GM12878 (cell line): ENCODE measurements at regions not wholly inside any gene's neighbourhood (a gene's known extent, or its start where the extent isn't known, plus 50 kb on each side); places are given as distances from the start of the nearest gene placed in this dataset.

Source experiments
- ATAC-seq: fragments of 200-7000 bp; cut with Tn5 transposase; 3 replicates; pipeline ENCODE4 v1.9.1; 2020; ENCODE audit warnings: mild to moderate bottlenecking, moderate library complexity
- BruUV-seq: library from RNA; stranded (reverse); fragments of 400-500 nt; replicated peaks from 2 replicates; lab custom pipeline; 2021; lab: Mats Ljungman, UMichigan
- CTCF ChIA-PET: fragments of 300-600 bp; sonication (Branson Sonifier 250); formaldehyde crosslinking; extraction: SDS; loops from one replicate; lab custom pipeline; 2021; ENCODE audit warnings: inconsistent platforms; lab: Yijun Ruan, JAX
- POLR2A ChIA-PET: fragments of 350-600 bp; formaldehyde crosslinking; extraction: SDS; loops from one replicate; lab custom pipeline; 2021; ENCODE audit warnings: inconsistent platforms; lab: Charles Lee
- RAD21 ChIA-PET: fragments of 300-600 bp; sonication (Branson Sonifier 250); formaldehyde crosslinking; loops from one replicate; lab custom pipeline; 2023; ENCODE audit warnings: antibody characterized with exemption; ENCODE audit not compliant: unreplicated experiment; lab: Charles Lee
- SMC1A ChIA-PET: fragments of 300-600 bp; sonication (Branson Sonifier 250); formaldehyde crosslinking; loops from one replicate; lab custom pipeline; 2023; ENCODE audit not compliant: unreplicated experiment, uncharacterized antibody; lab: Charles Lee
- DNase-seq: peaks from one replicate; pipeline ENCODE4 v3.0.0-alpha.2; 2011; ENCODE audit warnings: low read depth, low spot score
- FAIRE-seq: peaks from 3 replicates; lab custom pipeline; 2011; peaks lifted over from hg19 to GRCh38; lab: Jason Lieb, UNC
- H2AFZ ChIP-seq: 2 replicates; pipeline ENCODE4 v1.6.0; 2011; ENCODE audit warnings: low read depth, low read length, control low read depth; ENCODE audit not compliant: control insufficient read depth
- H3K27ac ChIP-seq: 2 replicates; pipeline ENCODE4 v1.5.1; 2011; ENCODE audit warnings: control low read depth; ENCODE audit not compliant: control insufficient read depth, insufficient read depth
- H3K27me3 ChIP-seq, 2 experiments: replicated peaks in 1 of 2; 2 replicates each; pipeline versions ENCODE4 v1.6.0 to v1.6.1; 2011; ENCODE audit warnings: low read length in 1 of 2; ENCODE audit not compliant: control insufficient read depth in 2 of 2, insufficient read depth in 2 of 2
- H3K36me3 ChIP-seq, 2 experiments: 2 replicates each; pipeline ENCODE4 v1.5.1; 2011; ENCODE audit warnings: low read length in 1 of 2; ENCODE audit not compliant: control insufficient read depth in 2 of 2, insufficient read depth in 2 of 2
- H3K4me1 ChIP-seq: 2 replicates; pipeline ENCODE4 v1.6.1; 2011; ENCODE audit warnings: mild to moderate bottlenecking, low read length, moderate library complexity, mixed read lengths; ENCODE audit not compliant: control insufficient read depth, insufficient read depth
- H3K4me2 ChIP-seq: 2 replicates; pipeline ENCODE4 v1.6.0; 2011; ENCODE audit warnings: control low read depth; ENCODE audit not compliant: control insufficient read depth, insufficient read depth
- H3K4me3 ChIP-seq: fragments of 200-600 bp; sonication (generic); 2 replicates; pipeline ENCODE4 v1.5.1; 2016
- H3K79me2 ChIP-seq: 2 replicates; pipeline ENCODE4 v1.6.0; 2011; ENCODE audit warnings: low read length; ENCODE audit not compliant: control insufficient read depth, insufficient read depth
- H3K9ac ChIP-seq: 2 replicates; pipeline ENCODE4 v1.8.0; 2011; ENCODE audit warnings: low read length, control low read depth, mixed read lengths; ENCODE audit not compliant: control insufficient read depth, insufficient read depth
- H3K9me3 ChIP-seq: replicated peaks from 3 replicates; pipeline ENCODE4 v1.5.1; 2011; ENCODE audit warnings: mild to moderate bottlenecking, low read length; ENCODE audit not compliant: control insufficient read depth, insufficient read depth
- H4K20me1 ChIP-seq: 2 replicates; pipeline ENCODE4 v1.6.0; 2011; ENCODE audit not compliant: control insufficient read depth, insufficient read depth
- GATAD2B ChIP-seq: fragments of 450-650 bp; conservative IDR thresholded peaks from 2 replicates; pipeline ENCODE4 v1.6.1; 2017; ENCODE audit warnings: low read depth, mild to moderate bottlenecking, moderate library complexity
- HDAC2 ChIP-seq: fragments of 200-600 bp; sonication (generic); IDR thresholded peaks from 2 replicates; pipeline ENCODE4 v1.6.1; 2017
- HDGF ChIP-seq: fragments of 450-650 bp; IDR thresholded peaks from 2 replicates; pipeline ENCODE4 v1.6.1; 2016; ENCODE audit warnings: antibody characterized with exemption
- IKZF2 ChIP-seq, 2 experiments: fragments of 450-650 bp; IDR thresholded peaks; 2 replicates each; pipeline ENCODE4 v1.6.1; 2017; ENCODE audit warnings: mild to moderate bottlenecking in 2 of 2, moderate library complexity in 2 of 2
- NFYB ChIP-seq: IDR thresholded peaks from 2 replicates; pipeline ENCODE4 v1.6.1; 2011; ENCODE audit warnings: low read depth, mild to moderate bottlenecking, low read length, improper control_type of control experiment, moderate library complexity; ENCODE audit not compliant: insufficient read depth
- PAX5 ChIP-seq: IDR thresholded peaks from 2 replicates; pipeline ENCODE4 v1.6.1; 2011; ENCODE audit warnings: low read depth, low read length, borderline replicate concordance
- RBBP5 ChIP-seq: fragments of 200-600 bp; sonication (generic); conservative IDR thresholded peaks from 2 replicates; pipeline ENCODE4 v1.6.1; 2016
- SIN3A ChIP-seq: IDR thresholded peaks from 2 replicates; pipeline ENCODE4 v1.6.1; 2012; ENCODE audit warnings: low read depth, low read length, improper control_type of control experiment
- SREBF1 ChIP-seq: IDR thresholded peaks from 2 replicates; pipeline ENCODE4 v1.6.1; 2012; ENCODE audit warnings: mild to moderate bottlenecking, low read length
- TCF3 ChIP-seq: IDR thresholded peaks from 2 replicates; pipeline ENCODE4 v1.6.1; 2012; ENCODE audit warnings: low read depth, mild to moderate bottlenecking, low read length, borderline replicate concordance; ENCODE audit not compliant: insufficient read depth
- ZZZ3 ChIP-seq: IDR thresholded peaks from 2 replicates; pipeline ENCODE4 v1.6.1; 2011; ENCODE audit warnings: low read depth; ENCODE audit not compliant: control insufficient read depth, insufficient read length
- WGBS: methylation state at CpG from one replicate; pipeline ENCODE4 v1.1.6; 2016; ENCODE audit warnings: low lambda C conversion rate; ENCODE audit not compliant: insufficient replicate concordance, insufficient coverage; ENCODE audit errors: missing lambda C conversion rate; 5-methylcytosine and 5-hydroxymethylcytosine counted together
- in situ Hi-C: fragments of 300-500 bp; cut with MboI; formaldehyde crosslinking; loops from 9 replicates; pipeline ENCODE4 v1.14.3; 2018; ENCODE audit warnings: mixed read lengths
- intact Hi-C: fragments of 100-400 bp; cut with micrococcal nuclease; formaldehyde crosslinking; loops from one replicate; pipeline ENCODE4 v1.14.2; 2022; ENCODE audit not compliant: unreplicated experiment
- TF ChIP-seq, protein P1 (sequence below): IDR thresholded peaks from 2 replicates; pipeline ENCODE4 v1.6.1; 2011; ENCODE audit warnings: borderline replicate concordance, low read depth, mild to moderate bottlenecking, moderate library complexity, low read length; ENCODE audit not compliant: insufficient read depth, poor library complexity, severe bottlenecking
- TF ChIP-seq, protein P2 (sequence below): fragments of 450-650 bp; IDR thresholded peaks from 2 replicates; pipeline ENCODE4 v1.6.1; 2016; ENCODE audit warnings: mild to moderate bottlenecking
- TF ChIP-seq, protein P3 (sequence below): fragments of 450-650 bp; formaldehyde crosslinking; IDR thresholded peaks from 2 replicates; pipeline ENCODE4 v1.4.0; 2020; ENCODE audit warnings: mild to moderate bottlenecking, moderate library complexity
- TF ChIP-seq, protein P4 (sequence below): IDR thresholded peaks from 2 replicates; pipeline ENCODE4 v1.6.1; 2012; ENCODE audit warnings: low read depth, low read length, improper control_type of control experiment

DNA sequence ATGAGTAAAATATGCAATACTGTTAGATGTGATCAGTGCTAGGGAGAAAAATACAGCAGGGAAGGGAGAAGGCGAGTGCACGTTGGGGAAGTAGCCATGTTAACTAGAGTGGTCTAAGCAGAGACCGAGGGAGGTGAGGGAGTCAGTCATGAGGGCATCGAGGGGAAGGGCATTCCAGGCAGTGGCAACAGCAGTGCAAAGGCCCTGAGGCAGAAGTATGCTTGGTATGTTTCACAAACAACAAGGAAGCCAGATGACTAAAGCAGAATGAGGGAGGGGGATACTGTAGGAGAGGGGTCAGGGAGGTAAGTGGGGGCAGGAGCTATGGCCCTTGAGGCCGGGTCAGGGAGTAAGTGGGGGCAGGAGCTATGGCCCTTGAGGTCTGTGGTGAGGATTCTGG is 123.3 kb upstream of the BOD1 start:
- no peak overlapping the region for H3K27ac ChIP-seq
- H3K79me2 ChIP-seq = no peaks in the 10 kb centered on the region
- SMC1A ChIA-PET = interaction anchor here (0.6 to 1.5 kb wide), 3 partner anchors 25 to 151 kb away, joined by 3 to 4 read pairs (median 3); no protein-coding TSS in a partner anchor
- intact Hi-C loops (loop anchor here (5.0 kb wide), 2 partner anchors 52 to 233 kb away; no protein-coding TSS in a partner anchor), in situ Hi-C loops (loop anchor here (5.0 kb wide), 1 partner anchor 83 kb away; no protein-coding TSS in a partner anchor)
- DNase-seq (no peak), FAIRE-seq (no peak), ATAC-seq (no peak)
- H2AFZ ChIP-seq = no peak overlapping the region
- CTCF ChIA-PET = interaction anchor here (2.8 kb wide), 1 partner anchor 47 kb away, joined by 9 read pairs; no protein-coding TSS in a partner anchor
- H3K4me3 ChIP-seq = no peak overlapping the region
- no peak for TF ChIP-seq SIN3A
- no peak for TF ChIP-seq HDAC2
- TF ChIP-seq, protein P1, sequence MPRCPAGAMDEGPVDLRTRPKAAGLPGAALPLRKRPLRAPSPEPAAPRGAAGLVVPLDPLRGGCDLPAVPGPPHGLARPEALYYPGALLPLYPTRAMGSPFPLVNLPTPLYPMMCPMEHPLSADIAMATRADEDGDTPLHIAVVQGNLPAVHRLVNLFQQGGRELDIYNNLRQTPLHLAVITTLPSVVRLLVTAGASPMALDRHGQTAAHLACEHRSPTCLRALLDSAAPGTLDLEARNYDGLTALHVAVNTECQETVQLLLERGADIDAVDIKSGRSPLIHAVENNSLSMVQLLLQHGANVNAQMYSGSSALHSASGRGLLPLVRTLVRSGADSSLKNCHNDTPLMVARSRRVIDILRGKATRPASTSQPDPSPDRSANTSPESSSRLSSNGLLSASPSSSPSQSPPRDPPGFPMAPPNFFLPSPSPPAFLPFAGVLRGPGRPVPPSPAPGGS = no peak
- TF ChIP-seq TCF3 = no peak
- no peak for TF ChIP-seq SREBF1
- no peak for TF ChIP-seq NFYB
- TF ChIP-seq, protein P2, sequence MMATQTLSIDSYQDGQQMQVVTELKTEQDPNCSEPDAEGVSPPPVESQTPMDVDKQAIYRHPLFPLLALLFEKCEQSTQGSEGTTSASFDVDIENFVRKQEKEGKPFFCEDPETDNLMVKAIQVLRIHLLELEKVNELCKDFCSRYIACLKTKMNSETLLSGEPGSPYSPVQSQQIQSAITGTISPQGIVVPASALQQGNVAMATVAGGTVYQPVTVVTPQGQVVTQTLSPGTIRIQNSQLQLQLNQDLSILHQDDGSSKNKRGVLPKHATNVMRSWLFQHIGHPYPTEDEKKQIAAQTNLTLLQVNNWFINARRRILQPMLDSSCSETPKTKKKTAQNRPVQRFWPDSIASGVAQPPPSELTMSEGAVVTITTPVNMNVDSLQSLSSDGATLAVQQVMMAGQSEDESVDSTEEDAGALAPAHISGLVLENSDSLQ = no peak
- TF ChIP-seq IKZF2 (IDR thresholded peaks at IDR 0.05) = no peak
- TF ChIP-seq, protein P3, sequence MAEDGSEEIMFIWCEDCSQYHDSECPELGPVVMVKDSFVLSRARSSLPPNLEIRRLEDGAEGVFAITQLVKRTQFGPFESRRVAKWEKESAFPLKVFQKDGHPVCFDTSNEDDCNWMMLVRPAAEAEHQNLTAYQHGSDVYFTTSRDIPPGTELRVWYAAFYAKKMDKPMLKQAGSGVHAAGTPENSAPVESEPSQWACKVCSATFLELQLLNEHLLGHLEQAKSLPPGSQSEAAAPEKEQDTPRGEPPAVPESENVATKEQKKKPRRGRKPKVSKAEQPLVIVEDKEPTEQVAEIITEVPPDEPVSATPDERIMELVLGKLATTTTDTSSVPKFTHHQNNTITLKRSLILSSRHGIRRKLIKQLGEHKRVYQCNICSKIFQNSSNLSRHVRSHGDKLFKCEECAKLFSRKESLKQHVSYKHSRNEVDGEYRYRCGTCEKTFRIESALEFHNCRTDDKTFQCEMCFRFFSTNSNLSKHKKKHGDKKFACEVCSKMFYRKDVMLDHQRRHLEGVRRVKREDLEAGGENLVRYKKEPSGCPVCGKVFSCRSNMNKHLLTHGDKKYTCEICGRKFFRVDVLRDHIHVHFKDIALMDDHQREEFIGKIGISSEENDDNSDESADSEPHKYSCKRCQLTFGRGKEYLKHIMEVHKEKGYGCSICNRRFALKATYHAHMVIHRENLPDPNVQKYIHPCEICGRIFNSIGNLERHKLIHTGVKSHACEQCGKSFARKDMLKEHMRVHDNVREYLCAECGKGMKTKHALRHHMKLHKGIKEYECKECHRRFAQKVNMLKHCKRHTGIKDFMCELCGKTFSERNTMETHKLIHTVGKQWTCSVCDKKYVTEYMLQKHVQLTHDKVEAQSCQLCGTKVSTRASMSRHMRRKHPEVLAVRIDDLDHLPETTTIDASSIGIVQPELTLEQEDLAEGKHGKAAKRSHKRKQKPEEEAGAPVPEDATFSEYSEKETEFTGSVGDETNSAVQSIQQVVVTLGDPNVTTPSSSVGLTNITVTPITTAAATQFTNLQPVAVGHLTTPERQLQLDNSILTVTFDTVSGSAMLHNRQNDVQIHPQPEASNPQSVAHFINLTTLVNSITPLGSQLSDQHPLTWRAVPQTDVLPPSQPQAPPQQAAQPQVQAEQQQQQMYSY (CRISPR knock-in tag) = no peak
- TF ChIP-seq HDGF = no peak
- TF ChIP-seq, protein P4, sequence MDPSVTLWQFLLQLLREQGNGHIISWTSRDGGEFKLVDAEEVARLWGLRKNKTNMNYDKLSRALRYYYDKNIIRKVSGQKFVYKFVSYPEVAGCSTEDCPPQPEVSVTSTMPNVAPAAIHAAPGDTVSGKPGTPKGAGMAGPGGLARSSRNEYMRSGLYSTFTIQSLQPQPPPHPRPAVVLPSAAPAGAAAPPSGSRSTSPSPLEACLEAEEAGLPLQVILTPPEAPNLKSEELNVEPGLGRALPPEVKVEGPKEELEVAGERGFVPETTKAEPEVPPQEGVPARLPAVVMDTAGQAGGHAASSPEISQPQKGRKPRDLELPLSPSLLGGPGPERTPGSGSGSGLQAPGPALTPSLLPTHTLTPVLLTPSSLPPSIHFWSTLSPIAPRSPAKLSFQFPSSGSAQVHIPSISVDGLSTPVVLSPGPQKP = no peak
- TF ChIP-seq RBBP5 = no peak
- no peak for TF ChIP-seq GATAD2B
- no peak for TF ChIP-seq PAX5
- TF ChIP-seq ZZZ3 = no peak
- no peaks in the 10 kb centered on the region for H3K36me3 ChIP-seq
- H3K4me1 ChIP-seq = peaks cover 71% of the 10 kb centered on the region
- 69% methylated on average over 5 of the region's 5 CpGs for WGBS
- RAD21 ChIA-PET = no interaction called here
- no peaks in the 10 kb centered on the region for H3K27me3 ChIP-seq
- no TSS peak for BruUV-seq
- POLR2A ChIA-PET = interaction anchor here (5.9 kb wide), 1 partner anchor 82 kb away, joined by 20 read pairs; no protein-coding TSS in a partner anchor
- no peaks in the 10 kb centered on the region for H3K9me3 ChIP-seq
- H3K9ac ChIP-seq = no peak overlapping the region
- no peak overlapping the region for H3K4me2 ChIP-seq
- no peaks in the 10 kb centered on the region for H4K20me1 ChIP-seq
